GM10266 (cell line): ENCODE measurements at regions not wholly inside any gene's neighbourhood (a gene's known extent, or its start where the extent isn't known, plus 50 kb on each side); places are given as distances from the start of the nearest gene placed in this dataset.

Source experiments
- DNase-seq: peaks from one replicate; pipeline ENCODE4 v3.0.0; 2012; ENCODE audit errors: extremely low spot score
- TF ChIP-seq, protein P1 (sequence below): IDR thresholded peaks from 2 replicates; pipeline ENCODE4 v1.5.1; 2012; ENCODE audit warnings: mild to moderate bottlenecking, low read depth; ENCODE audit not compliant: control insufficient read depth, insufficient read depth; ENCODE audit errors: missing control alignments

GRCh38 chr2:146038014-146038413 lies 1518.1 kb upstream of the ZEB2 start:
- TF ChIP-seq, protein P1, sequence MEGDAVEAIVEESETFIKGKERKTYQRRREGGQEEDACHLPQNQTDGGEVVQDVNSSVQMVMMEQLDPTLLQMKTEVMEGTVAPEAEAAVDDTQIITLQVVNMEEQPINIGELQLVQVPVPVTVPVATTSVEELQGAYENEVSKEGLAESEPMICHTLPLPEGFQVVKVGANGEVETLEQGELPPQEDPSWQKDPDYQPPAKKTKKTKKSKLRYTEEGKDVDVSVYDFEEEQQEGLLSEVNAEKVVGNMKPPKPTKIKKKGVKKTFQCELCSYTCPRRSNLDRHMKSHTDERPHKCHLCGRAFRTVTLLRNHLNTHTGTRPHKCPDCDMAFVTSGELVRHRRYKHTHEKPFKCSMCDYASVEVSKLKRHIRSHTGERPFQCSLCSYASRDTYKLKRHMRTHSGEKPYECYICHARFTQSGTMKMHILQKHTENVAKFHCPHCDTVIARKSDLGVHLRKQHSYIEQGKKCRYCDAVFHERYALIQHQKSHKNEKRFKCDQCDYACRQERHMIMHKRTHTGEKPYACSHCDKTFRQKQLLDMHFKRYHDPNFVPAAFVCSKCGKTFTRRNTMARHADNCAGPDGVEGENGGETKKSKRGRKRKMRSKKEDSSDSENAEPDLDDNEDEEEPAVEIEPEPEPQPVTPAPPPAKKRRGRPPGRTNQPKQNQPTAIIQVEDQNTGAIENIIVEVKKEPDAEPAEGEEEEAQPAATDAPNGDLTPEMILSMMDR: no peak
- no peak for DNase-seq

- no peak for DNase-seq
- TF ChIP-seq, protein P1: no peak
Measured at GRCh38 chr2:146037334-146037870, 1517.5 kb upstream of the ZEB2 start.

GRCh38 chr2:146031158-146031557 lies 1511.2 kb upstream of the ZEB2 start:
- no peak for DNase-seq
- TF ChIP-seq, protein P1: no peak

DNA sequence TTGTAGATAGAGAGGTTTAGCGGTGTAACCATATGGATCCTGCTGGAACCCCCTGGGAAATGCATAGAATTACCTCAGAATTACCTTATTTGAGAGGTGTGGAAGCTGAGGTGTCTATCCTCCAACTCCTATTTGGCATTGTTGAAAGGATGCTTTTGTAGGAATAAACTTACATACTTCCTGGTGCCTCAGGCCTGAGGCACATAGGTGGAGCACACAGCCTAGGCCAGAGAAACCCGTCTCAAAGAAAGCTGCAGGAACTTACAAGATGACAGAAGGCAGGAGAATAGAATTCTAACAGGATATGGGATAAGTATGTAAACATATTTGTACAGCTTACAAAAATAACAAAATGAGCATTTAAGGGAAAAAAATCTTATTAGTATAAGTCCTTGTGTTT lies 1507.2 kb upstream of the ZEB2 start:
- DNase-seq: no peak
- TF ChIP-seq, protein P1: no peak

GRCh38 chr2:146025519-146025918 lies 1505.6 kb upstream of the ZEB2 start:
- TF ChIP-seq, protein P1: no peak
- DNase-seq: no peak

- no peak for DNase-seq
- TF ChIP-seq, protein P1: no peak
Measured at GRCh38 chr2:146024212-146024743, 1504.4 kb upstream of the ZEB2 start.

GRCh38 chr2:146004462-146004861 lies 1484.5 kb upstream of the ZEB2 start:
- TF ChIP-seq, protein P1: no peak
- no peak for DNase-seq
